SJSA1 (cell line): ENCODE measurements at regions not wholly inside any gene's neighbourhood (a gene's known extent, or its start where the extent isn't known, plus 50 kb on each side); places are given as distances from the start of the nearest gene placed in this dataset.

Experiments
- DNase-seq, 2 experiments: peaks; one replicate each; pipeline ENCODE4 v3.0.0-alpha.2; 2015 to 2020; ENCODE audit warnings: low spot score in 2 of 2, low read depth in 1 of 2
- H3K27ac ChIP-seq: fragments of 250-450 bp; sonication (Bioruptor Pico); 2 replicates; pipeline ENCODE4 v1.5.1; 2020; ENCODE audit warnings: mild to moderate bottlenecking, moderate library complexity
- H3K27me3 ChIP-seq: fragments of 250-450 bp; sonication (Bioruptor Pico); replicated peaks from 2 replicates; pipeline ENCODE4 v1.5.1; 2020; ENCODE audit warnings: mild to moderate bottlenecking, moderate library complexity
- H3K36me3 ChIP-seq: fragments of 250-450 bp; sonication (Bioruptor Pico); 2 replicates; pipeline ENCODE4 v1.5.1; 2020; ENCODE audit warnings: mild to moderate bottlenecking
- H3K4me1 ChIP-seq: fragments of 250-450 bp; sonication (Bioruptor Pico); replicated peaks from 2 replicates; pipeline ENCODE4 v1.6.1; 2021; ENCODE audit warnings: mild to moderate bottlenecking
- H3K4me3 ChIP-seq: fragments of 250-450 bp; sonication (Bioruptor Pico); 2 replicates; pipeline ENCODE4 v1.5.1; 2020; ENCODE audit warnings: mild to moderate bottlenecking
- H3K9me3 ChIP-seq: fragments of 250-450 bp; sonication (Bioruptor Pico); replicated peaks from 2 replicates; pipeline ENCODE4 v1.5.1; 2020; ENCODE audit warnings: mild to moderate bottlenecking

DNA sequence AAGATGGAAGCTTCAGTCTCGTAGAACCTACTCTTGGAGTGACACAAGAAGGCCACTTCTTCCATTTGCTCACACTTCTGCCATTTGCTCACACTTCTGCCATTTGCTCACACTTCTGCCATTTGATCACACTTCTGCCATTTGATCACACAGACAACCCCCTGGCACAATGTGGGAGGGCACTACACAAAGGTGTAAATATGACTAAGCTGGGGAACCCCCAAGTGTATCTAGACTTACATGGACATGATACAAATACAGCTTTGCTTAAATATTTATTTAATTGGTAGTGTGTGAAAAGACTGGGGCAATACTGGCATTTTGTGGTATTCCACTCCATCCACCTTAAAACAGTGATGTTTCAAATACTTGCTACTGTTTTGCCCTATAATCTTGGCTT lies 296.2 kb upstream of the PPFIA2 start:
- Histone ChIP-seq H3K9me3 (no peaks in the 10 kb centered on the region), H3K27ac (no peak overlapping the region)

DNA sequence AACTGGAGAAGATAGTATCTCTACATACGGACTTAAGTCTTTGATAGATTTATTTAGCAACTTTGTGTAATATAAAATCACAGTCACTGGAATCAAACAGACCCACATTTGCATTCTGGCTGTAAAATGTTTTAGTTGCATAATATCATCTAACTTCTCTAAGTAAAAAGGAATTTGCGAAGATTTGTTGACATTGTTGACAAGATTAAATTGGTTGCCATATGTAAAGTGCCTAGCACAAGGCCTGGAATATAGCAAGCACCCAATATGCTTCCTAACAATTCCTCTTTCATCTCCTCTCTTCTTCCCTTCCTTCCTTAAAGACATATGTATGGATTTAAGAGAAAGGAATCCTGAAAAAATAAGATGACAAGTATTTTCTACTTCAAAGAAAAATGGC lies 295.4 kb upstream of the PPFIA2 start:
- no peaks in the 10 kb centered on the region for H3K9me3 ChIP-seq
- no peaks in the 10 kb centered on the region for H3K4me1 ChIP-seq
- no peak for DNase-seq
- no peak overlapping the region for H3K27ac ChIP-seq
- H3K36me3 ChIP-seq = no peaks in the 10 kb centered on the region
- no peaks in the 10 kb centered on the region for H3K27me3 ChIP-seq
- no peak overlapping the region for H3K4me3 ChIP-seq

More for the DNA sequence above, 296.2 kb upstream of the PPFIA2 start:
- H3K4me1 ChIP-seq = no peaks in the 10 kb centered on the region
- no peak for DNase-seq
- H3K4me3 ChIP-seq = no peak overlapping the region
- H3K36me3 ChIP-seq = no peaks in the 10 kb centered on the region
- H3K27me3 ChIP-seq = no peaks in the 10 kb centered on the region

DNA sequence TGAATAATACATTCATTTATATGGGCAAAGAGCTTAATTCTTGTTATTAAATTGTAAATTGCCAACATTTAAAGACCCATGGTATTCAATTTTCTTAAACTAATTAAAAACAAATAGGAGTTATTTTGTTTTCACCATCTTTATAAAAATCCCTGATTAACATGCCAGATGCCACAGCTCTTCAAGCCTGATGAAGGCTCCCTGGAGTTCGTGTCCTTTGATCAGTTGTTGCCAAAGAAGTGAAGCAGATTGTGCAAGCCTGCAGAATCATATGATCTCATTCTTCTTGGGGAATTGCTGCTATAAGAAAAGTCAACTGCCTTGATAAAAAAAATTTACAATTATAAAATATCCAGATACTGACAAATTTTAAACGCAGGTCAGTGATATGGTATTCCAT lies 288.3 kb upstream of the PPFIA2 start:
- H3K4me1 ChIP-seq = no peaks in the 10 kb centered on the region
- no peak overlapping the region for H3K4me3 ChIP-seq
- H3K36me3 ChIP-seq = no peaks in the 10 kb centered on the region
- no peaks in the 10 kb centered on the region for H3K9me3 ChIP-seq
- DNase-seq = no peak
- H3K27me3 ChIP-seq = no peaks in the 10 kb centered on the region
- no peak overlapping the region for H3K27ac ChIP-seq

DNA sequence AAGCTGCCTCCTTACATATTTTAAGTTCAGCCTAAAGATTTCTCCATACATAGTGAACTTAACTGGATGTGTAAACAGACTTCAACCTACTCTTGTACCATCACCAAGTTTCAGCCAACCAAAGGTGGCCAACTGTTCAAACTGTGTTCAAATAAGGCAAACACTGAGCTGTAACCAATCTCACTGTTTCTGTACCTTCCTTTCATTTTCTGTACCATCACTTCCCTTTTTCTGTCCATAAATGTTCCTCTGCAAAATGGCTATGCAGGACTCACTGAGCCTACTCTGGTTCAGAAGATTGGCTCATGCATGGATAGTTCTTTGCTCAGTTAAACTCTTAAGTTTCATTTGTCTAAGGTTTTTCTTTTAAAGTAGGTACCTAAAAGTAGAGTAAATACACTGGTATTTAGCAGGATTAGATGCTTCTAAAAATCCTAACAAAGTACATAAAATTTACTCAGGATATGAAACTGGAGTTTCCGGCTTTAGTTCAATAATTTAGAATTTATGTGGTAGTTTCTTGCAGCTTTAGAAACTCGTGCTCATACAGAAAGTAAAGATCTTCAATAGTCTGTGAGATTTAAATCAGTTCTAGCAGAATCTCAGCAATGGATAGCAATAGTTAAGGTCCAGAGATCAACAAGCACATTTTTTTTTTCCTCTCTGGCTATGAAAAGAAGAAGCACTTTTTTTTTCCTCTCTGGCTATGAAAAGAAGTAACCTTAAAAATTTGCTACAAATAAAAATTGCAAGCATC lies 282.0 kb upstream of the PPFIA2 start:
- DNase-seq = no peak
- Histone ChIP-seq H3K4me3 (no peak overlapping the region), H3K36me3 (no peaks in the 10 kb centered on the region), H3K27me3 (no peaks in the 10 kb centered on the region), H3K4me1 (no peaks in the 10 kb centered on the region), H3K9me3 (no peaks in the 10 kb centered on the region), H3K27ac (no peak overlapping the region)

DNA sequence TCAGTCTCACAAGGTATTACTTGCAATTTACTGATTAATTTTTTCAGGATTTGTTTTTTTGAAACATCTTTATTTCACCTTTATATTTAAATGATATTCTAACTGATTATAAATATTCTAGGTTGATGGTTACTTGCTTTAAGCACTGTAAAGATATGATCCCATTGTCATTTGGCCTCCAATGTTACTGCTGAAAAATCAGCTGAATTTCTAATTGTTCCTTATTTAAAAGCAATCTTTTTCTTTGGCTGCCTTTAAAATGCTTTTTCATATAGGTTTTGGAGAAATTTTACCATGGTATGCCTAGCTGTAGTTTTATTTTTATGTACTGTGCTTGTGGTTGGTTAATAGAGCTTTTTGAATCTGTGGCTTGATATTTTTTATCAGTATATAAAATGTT lies 275.6 kb upstream of the PPFIA2 start:
- no peaks in the 10 kb centered on the region for H3K36me3 ChIP-seq
- H3K4me3 ChIP-seq = no peak overlapping the region
- no peak for DNase-seq
- no peaks in the 10 kb centered on the region for H3K4me1 ChIP-seq
- no peaks in the 10 kb centered on the region for H3K9me3 ChIP-seq
- no peak overlapping the region for H3K27ac ChIP-seq
- H3K27me3 ChIP-seq = no peaks in the 10 kb centered on the region

DNA sequence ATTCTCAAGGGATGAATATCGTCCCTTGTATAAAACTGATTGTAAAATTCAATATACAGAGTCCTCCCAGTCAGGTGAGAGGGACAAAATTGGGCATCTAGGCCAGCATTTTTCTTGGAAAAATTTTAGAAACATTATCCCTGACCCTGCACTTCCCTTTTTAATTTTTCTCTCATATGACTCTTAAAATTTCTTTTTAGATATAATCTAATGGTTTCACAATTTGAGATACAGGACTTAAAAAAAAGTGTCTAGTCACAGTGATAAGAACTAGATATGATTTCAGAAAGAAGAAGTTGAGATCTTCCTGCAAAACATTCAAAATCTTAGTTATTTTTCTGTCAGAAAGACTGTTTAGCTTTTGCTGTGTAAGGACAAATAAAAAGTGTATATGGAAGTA lies 270.8 kb upstream of the PPFIA2 start:
- Histone ChIP-seq H3K9me3 (no peaks in the 10 kb centered on the region), H3K36me3 (no peaks in the 10 kb centered on the region), H3K4me3 (no peak overlapping the region), H3K4me1 (no peaks in the 10 kb centered on the region), H3K27ac (no peak overlapping the region), H3K27me3 (no peaks in the 10 kb centered on the region)
- DNase-seq = no peak

DNA sequence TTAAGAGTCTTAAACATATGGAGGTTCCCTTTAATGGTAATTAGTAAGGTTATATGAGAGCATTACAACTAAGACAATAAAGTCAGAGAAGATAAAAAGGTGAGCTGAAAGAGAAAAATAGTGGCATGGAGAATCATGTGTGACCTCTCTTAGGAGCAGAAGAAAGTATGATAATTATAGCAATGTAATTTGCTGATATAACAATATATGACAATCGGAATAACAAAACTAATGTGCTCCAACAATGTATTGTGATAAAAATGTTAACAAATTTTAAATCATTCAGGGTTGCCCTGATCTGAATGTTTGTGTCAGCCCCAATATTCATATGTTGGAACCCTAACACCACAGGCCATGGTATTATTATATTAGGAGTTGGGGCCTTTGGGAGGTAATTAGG lies 269.6 kb upstream of the PPFIA2 start:
- H3K27me3 ChIP-seq = no peaks in the 10 kb centered on the region
- no peak overlapping the region for H3K27ac ChIP-seq
- no peaks in the 10 kb centered on the region for H3K36me3 ChIP-seq
- DNase-seq = no peak
- H3K4me1 ChIP-seq = no peaks in the 10 kb centered on the region
- H3K4me3 ChIP-seq = no peak overlapping the region
- H3K9me3 ChIP-seq = no peaks in the 10 kb centered on the region

DNA sequence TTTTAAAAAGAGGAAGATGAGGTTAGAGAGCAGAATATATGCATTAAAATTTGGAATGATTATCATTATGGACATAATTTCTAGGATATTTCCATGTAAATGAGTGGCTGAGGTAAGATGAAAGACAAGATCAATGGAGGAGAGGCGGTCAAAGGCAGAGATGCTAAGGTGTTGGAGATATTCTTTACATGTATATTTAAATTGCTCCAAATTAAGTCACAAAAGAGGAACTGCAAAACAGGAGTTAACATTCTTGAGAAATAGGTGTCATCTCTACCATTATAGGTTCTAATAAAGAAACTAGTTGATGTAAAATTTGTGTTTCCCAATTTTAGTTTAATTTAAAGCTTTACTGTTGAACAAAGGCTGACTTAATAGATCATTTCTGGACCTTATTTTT lies 268.5 kb upstream of the PPFIA2 start:
- Histone ChIP-seq H3K4me1 (no peaks in the 10 kb centered on the region), H3K9me3 (no peaks in the 10 kb centered on the region), H3K27me3 (no peaks in the 10 kb centered on the region), H3K4me3 (no peak overlapping the region), H3K27ac (no peak overlapping the region), H3K36me3 (no peaks in the 10 kb centered on the region)
- no peak for DNase-seq

DNA sequence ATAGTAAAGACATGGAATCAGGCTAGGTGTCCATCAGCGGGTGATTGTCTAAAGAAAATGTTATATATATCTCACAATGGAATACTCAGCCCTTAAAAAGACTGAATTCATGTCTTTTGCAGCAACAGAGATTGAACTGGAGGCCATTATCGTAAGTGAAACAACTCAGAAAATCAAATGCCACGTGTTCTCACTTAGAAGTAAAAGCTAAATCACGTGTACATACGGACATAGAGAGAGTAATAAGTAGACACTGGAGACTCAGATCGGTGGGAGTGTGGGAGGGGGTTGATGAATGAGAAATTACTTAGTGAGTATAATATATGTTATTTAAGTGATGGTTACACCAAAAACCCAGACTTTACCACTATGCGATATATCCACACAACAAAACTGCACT lies 266.3 kb upstream of the PPFIA2 start:
- no peak for DNase-seq
- H3K4me1 ChIP-seq = no peaks in the 10 kb centered on the region

DNA sequence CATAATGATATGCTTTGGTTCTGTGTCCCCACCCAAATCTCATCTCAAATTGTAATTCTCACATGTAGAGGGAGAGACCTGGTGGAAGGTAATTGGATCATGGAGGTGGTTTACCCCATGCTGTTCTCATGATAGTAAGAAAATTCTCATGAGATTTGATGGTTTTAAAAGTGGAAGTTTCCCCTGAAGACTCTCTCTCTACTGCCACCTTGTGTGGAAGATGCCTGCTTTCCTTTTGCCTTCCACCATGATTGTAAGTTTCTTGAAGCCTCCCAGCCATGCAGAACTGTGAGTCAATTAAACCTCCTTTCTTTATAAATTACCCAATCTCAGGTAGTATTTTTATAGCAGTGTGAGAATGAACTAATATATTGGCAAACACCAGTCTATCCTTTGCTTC lies 260.4 kb upstream of the PPFIA2 start:
- H3K27me3 ChIP-seq = no peaks in the 10 kb centered on the region
- no peak overlapping the region for H3K4me3 ChIP-seq
- no peak overlapping the region for H3K27ac ChIP-seq
- no peak for DNase-seq
- no peaks in the 10 kb centered on the region for H3K36me3 ChIP-seq
- no peaks in the 10 kb centered on the region for H3K9me3 ChIP-seq
- H3K4me1 ChIP-seq = no peaks in the 10 kb centered on the region

More for the DNA sequence above, 266.3 kb upstream of the PPFIA2 start:
- H3K27ac ChIP-seq = no peak overlapping the region
- no peaks in the 10 kb centered on the region for H3K36me3 ChIP-seq
- H3K4me3 ChIP-seq = no peak overlapping the region
- no peaks in the 10 kb centered on the region for H3K27me3 ChIP-seq
- H3K9me3 ChIP-seq = no peaks in the 10 kb centered on the region

DNA sequence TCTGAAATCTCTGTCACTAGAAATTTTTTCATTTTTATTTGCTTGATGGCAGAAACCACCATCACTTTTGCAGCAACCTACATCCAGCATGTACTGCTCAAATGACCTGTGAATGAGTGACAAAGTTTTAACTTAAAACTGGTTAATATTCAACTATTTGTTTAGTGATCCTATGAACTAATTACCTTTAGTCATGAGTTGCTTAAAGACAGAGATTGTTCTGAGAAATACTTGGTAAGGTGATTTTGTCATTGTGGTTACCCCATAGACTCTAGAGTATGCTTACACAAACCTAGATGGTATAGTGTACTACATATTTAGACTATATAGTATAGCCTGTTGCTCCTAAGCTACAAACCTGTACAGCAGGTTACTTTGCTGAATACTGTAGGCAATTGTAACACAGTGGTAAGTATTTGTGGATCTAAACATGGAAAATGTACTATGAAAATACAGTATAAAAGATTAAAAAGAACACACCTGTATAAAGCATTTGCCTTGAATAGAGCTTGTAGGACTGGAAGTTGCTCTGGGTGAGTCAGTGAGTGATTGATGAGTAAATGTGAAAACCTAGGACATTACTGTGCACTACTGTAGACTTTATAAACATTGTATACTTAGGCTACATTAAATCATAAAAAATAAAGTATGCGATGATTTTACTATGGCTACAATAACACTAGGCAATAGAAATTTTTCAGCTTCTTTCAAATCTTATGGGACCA lies 256.6 kb upstream of the PPFIA2 start:
- H3K27me3 ChIP-seq = no peaks in the 10 kb centered on the region
- no peak overlapping the region for H3K27ac ChIP-seq
- no peak for DNase-seq
- H3K4me3 ChIP-seq = no peak overlapping the region
- no peaks in the 10 kb centered on the region for H3K4me1 ChIP-seq
- no peaks in the 10 kb centered on the region; the same call in 1 of the 2 replicates for H3K9me3 ChIP-seq
- no peaks in the 10 kb centered on the region for H3K36me3 ChIP-seq

DNA sequence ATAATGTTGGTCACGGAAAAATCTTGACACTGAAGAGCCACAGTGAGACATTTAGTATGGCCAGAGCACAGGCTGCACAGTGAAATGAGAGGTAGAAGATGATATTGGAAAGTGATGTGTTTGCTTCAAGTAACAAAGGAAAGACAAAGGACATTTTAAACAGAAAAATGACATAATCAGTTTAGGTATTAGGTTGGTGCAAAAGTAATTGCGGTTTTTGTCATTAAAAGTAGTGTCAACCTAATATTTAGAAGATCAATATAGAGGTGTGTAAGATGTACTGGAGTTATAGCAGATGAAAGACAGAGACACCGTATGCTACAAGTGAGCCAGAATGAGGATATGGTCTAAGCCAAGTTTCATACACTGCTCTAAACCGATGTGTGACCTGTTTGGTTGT lies 253.0 kb upstream of the PPFIA2 start:
- Histone ChIP-seq H3K27ac (no peak overlapping the region), H3K4me3 (no peak overlapping the region), H3K27me3 (no peaks in the 10 kb centered on the region), H3K4me1 (no peaks in the 10 kb centered on the region), H3K36me3 (no peaks in the 10 kb centered on the region), H3K9me3 (no peaks in the 10 kb centered on the region; the same call in 1 of the 2 replicates)
- no peak for DNase-seq

DNA sequence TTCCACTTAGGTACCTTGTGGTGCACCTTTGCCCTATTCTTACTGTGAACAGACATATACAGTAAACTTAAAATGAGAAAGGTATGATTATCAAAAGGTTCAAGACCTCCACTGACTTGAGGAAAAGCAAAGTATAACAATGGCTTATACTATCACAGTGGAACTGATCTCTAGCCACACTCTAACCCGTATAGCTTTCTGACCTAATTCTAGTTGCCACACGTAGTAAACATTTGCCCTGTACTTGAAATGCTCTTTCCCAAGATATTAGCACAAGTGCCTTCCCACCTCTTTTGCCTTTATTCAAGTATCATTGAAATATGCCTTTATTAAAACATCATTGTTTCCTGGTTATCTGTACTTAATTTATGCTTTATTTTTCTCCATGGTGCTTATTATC lies 250.4 kb upstream of the PPFIA2 start:
- Histone ChIP-seq H3K27ac (no peak overlapping the region), H3K9me3 (no peaks in the 10 kb centered on the region; the same call in 1 of the 2 replicates), H3K4me1 (no peaks in the 10 kb centered on the region), H3K27me3 (no peaks in the 10 kb centered on the region), H3K4me3 (no peak overlapping the region), H3K36me3 (no peaks in the 10 kb centered on the region)
- no peak for DNase-seq

DNA sequence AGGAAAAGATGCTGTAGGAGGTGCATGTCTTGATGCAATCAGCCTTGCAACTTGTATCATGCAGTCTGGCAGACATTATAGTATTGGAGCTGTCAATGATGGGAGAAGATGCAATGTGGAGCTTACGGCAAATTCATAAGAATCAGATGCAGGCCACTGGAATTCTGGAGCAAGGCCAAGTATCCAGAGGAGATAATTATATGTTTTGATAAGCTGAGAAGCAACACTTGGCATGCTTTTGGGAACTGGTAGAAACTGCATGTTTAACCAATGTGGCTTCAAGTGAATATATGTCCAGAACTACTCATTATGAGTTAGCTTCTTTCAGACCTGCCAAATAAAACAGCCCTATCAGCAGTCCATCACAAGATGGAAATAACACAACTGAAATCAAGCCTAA lies 249.1 kb upstream of the PPFIA2 start:
- no peaks in the 10 kb centered on the region for H3K27me3 ChIP-seq
- DNase-seq = no peak
- H3K36me3 ChIP-seq = no peaks in the 10 kb centered on the region
- H3K4me1 ChIP-seq = no peaks in the 10 kb centered on the region
- H3K4me3 ChIP-seq = no peak overlapping the region
- H3K27ac ChIP-seq = no peak overlapping the region
- H3K9me3 ChIP-seq = no peaks in the 10 kb centered on the region; the same call in 1 of the 2 replicates
